HG03378 (cell line): ENCODE measurements at regions not wholly inside any gene's neighbourhood (a gene's known extent, or its start where the extent isn't known, plus 50 kb on each side); places are given as distances from the start of the nearest gene placed in this dataset.

ENCODE experiments used
- ATAC-seq: cut with Tn5 transposase; IDR thresholded peaks from one replicate; pipeline ENCODE4 v1.9.1; 2021; ENCODE audit warnings: mild to moderate bottlenecking, moderate library complexity; ENCODE audit not compliant: unreplicated experiment

DNA sequence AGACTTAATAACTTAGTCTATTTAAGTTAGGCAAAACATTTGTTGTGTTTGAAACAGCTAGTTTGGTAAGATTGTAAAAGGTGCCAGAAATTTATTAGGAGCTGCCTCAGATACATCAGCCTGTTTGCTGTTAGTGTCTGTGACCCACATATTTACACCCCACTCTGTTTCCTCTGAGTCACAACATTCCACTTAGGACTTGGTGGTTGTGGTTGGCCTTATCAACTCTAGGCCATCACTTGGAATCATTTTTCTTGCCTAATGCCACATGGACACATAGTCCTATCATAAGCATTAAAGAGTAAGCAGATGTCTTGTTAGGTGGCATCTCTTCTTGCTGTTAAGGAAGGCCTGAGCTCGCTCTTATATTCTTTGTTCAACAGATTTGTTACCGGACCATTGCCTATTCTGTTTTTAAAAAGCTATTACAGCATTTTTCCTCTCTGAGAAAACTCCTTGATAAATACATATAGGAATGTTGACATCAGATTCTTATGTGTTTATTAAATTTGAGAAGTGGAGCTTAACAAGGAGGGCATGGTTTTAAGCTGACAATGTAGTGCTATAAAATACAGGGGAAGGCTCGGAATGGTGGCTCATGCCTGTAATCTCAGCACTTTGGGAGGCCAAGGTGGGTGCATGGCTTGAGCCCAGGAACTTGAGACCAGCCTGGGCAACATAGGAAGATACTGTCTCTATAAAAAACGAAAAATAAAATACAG, 51.2 kb upstream of the PGRMC2 start:
- ATAC-seq, result no peak

DNA sequence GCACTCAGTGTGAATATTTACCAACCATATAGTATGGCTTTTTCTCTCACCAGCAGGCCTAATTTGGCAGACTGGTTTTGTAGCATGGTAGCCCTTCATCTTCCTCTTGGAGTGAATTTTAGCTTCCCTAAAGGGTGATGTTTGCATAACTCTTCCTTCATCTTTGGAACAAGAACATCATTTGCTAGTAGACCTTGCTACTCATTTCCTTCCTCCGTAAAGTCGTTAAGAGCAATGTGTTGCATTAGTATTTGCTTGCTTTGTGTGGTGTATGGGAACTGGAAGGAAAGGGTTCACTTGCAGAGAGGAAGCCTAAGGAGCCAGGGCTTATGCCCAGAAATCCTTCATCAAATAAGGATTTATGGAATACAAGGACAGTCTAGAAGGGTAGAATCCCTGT, 50.2 kb upstream of the PGRMC2 start:
- no peak for ATAC-seq
